ENCODE measurements at regions not wholly inside any gene's neighbourhood (a gene's known extent, or its start where the extent isn't known, plus 50 kb on each side); places are given as distances from the start of the nearest gene placed in this dataset.

DNA sequence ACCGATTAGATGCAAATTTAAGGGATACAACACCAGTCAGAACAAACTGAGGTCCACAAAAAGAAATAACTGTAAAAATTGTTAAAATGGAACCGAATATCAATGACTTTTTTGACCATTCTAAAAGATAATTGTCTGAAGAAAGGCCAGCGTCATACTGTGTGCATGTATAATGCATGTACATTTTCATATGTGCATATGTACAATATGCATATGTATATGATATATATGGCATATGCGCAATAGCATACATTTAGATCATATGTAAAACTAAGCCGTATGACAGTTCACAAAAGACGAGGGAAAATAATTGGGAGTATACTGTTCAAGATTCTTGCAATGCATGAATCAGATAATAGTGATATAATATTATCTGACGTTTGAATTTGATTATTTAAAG, 475.8 kb upstream of the TMEM132C start:
- no peak for TF ChIP-seq CTCF (IDR thresholded peaks at IDR 0.05)
- TF ChIP-seq POLR2A (IDR thresholded peaks at IDR 0.05): no peak

Measured in adrenal gland (tissue), 5 donors.